Coronary artery (tissue), 2 donors: ENCODE measurements at regions not wholly inside any gene's neighbourhood (a gene's known extent, or its start where the extent isn't known, plus 50 kb on each side); places are given as distances from the start of the nearest gene placed in this dataset.

Experiments
- DNase-seq: peaks from one replicate; pipeline ENCODE4 v3.0.0-alpha.2; 2017; ENCODE audit warnings: low spot score
- H3K27ac ChIP-seq, 2 donors: fragments of 200-600 bp; sonication (generic); one replicate each; pipeline ENCODE4 v1.5.1; 2016 to 2019
- H3K4me3 ChIP-seq: fragments of 200-600 bp; sonication (generic); 2 replicates; pipeline ENCODE4 v1.5.1; 2016; ENCODE audit warnings: mild to moderate bottlenecking, moderate library complexity
- TF ChIP-seq, protein P1 (sequence below): fragments of 200-600 bp; sonication (generic); IDR thresholded peaks from one replicate; pipeline ENCODE4 v1.5.1; 2019; ENCODE audit warnings: antibody characterized with exemption

DNA sequence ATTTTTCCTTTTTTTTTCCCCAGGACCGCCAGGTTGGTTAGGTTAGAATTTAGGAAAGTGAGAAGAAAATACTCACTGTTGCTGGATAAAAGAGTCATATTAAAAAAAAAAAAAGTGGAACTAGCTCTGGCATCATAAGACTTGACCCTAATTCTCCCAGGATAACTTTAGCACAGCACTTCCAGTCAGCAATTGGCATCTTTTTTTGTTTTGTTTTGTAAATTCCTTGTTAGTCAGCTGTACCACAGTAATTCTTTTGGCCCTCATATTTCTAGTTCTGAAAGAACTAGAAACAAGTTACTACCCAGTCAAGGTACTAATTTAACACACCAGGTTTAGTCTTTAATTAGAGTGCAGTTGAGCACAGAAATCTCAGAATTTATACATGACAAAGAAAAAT lies 873.5 kb upstream of the POU3F3 start:
- Histone ChIP-seq H3K27ac (no peak overlapping the region), H3K4me3 (no peak overlapping the region)
- TF ChIP-seq, protein P1, sequence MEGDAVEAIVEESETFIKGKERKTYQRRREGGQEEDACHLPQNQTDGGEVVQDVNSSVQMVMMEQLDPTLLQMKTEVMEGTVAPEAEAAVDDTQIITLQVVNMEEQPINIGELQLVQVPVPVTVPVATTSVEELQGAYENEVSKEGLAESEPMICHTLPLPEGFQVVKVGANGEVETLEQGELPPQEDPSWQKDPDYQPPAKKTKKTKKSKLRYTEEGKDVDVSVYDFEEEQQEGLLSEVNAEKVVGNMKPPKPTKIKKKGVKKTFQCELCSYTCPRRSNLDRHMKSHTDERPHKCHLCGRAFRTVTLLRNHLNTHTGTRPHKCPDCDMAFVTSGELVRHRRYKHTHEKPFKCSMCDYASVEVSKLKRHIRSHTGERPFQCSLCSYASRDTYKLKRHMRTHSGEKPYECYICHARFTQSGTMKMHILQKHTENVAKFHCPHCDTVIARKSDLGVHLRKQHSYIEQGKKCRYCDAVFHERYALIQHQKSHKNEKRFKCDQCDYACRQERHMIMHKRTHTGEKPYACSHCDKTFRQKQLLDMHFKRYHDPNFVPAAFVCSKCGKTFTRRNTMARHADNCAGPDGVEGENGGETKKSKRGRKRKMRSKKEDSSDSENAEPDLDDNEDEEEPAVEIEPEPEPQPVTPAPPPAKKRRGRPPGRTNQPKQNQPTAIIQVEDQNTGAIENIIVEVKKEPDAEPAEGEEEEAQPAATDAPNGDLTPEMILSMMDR: no peak
- DNase-seq: no peak

DNA sequence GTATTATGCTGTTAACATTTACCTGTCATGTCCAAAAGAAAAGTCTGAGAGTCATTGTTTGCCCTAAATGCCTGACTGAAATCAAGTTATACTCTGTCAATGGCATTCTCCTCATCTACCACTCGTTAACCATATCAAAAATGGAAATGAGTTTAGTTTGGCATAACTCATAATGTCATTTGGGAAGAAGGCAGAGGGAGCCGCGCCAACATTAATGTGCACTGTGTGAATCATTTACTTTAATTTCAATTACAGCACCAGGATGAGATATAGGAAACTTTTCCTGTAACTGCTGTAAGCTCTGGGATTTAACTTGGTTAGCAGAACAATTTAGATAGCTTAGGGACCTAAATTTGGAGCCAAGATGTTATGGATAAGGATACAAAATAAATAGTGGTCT lies 871.2 kb upstream of the POU3F3 start:
- Histone ChIP-seq H3K27ac (no peak overlapping the region), H3K4me3 (no peak overlapping the region)
- TF ChIP-seq, protein P1: no peak
- no peak for DNase-seq

DNA sequence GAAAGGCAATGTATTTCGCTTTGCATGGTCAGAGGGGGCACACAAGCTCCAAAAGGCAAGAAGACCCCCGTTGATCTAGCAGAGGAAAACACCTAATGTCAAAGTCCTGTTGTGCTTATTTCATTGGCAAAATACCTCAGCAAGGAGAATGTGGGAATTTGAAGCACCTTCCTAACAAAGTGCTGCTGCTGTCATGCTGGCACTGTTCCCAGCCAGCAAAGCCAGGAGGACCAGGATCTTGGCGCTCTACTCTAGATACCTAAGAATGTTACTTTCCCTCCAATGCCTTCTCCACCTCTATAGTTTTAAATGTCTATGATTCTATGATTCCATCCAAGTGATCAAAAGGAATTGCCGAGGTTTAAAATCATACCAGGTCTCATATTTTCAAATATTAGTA lies 867.9 kb upstream of the POU3F3 start:
- Histone ChIP-seq H3K4me3 (no peak overlapping the region), H3K27ac (no peak overlapping the region)
- DNase-seq: no peak
- TF ChIP-seq, protein P1: no peak

DNA sequence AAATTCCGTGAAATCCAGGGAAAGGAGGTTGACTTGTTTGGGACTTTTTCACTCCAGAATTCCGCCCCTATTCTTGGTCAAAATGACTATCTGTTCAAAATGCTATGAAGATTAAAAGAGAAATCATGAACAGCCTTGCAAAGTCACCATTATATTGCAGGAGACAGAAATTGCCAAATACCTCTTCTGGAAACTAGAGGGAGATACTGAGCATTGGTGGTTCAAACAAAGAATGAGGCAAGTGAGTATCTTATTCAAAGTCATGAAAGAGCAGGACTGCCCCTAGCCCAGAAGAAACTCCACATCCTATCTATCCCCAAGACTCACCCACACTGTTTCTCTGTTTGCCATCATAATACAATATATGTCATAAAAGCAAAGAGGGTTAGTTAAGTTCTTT lies 862.3 kb upstream of the POU3F3 start:
- no peak overlapping the region for H3K27ac ChIP-seq
- H3K4me3 ChIP-seq: no peak overlapping the region
- TF ChIP-seq, protein P1: no peak
- DNase-seq: no peak

DNA sequence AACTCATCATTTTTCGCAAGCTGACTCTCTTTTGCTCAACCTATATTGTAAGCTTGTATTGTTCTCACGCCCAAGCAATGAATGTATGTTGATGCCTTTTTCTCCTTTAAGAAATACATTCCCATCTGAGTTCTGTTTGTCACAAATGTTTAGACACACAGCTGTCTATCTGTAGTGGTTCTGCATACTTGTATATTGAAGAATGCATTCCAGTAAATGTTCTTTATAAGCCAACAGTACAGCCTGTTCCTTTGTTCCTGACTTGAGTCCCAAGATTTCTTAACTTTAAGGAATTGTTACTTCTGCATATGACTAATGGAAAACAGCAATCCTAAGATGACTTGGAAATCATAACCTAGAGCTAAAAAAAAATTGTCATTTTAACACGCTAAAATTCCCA lies 849.1 kb upstream of the POU3F3 start:
- TF ChIP-seq, protein P1: no peak
- H3K4me3 ChIP-seq: no peak overlapping the region
- no peak overlapping the region for H3K27ac ChIP-seq
- DNase-seq: no peak

DNA sequence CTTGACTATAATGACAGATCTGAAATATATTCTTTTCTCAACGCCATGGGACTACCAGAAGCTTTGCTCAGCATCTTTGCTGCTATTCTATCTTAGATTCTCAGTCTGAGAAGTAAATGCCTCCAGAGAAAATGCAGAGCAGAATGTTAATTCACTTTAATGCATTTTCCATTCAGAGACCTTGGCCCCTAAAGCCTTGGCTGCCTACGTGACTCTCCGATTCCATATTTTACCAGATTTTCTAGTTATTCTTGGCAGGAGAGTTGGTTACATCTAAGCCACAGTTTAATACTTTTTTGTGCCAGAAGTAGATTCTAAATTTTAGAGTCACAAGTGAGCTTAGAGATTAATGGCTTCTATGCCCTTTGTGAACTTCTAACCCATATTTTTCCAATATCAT lies 837.1 kb upstream of the POU3F3 start:
- TF ChIP-seq, protein P1: no peak

DNA sequence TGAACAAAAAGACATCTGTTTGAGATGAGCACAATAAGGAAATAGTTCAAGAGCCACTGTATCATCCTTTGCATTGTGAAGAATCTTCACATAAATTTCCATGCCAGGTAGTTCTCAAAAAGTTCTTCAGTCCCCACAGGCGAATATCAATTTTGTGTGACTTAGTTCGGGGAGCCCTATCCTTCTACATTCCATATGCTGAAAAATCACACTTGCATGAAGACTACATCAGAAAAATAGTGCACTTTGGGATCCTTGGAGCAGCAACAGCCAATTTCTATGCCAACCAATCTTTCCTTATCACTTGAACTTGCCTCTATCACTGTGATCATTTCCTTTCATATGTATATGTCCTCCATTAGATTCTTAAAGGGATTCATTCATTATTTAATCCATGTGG lies 830.6 kb upstream of the POU3F3 start:
- no peak for DNase-seq
- Histone ChIP-seq H3K27ac (no peak overlapping the region), H3K4me3 (no peak overlapping the region)
- TF ChIP-seq, protein P1: no peak

More for the DNA sequence above, 837.1 kb upstream of the POU3F3 start:
- no peak for DNase-seq
- no peak overlapping the region for H3K4me3 ChIP-seq
- no peak overlapping the region for H3K27ac ChIP-seq
